NOMO-1 treated with DMSO at 0.1 percent for 48 hours (cell line): ENCODE measurements at regions not wholly inside any gene's neighbourhood (a gene's known extent, or its start where the extent isn't known, plus 50 kb on each side); places are given as distances from the start of the nearest gene placed in this dataset.

ENCODE experiments used
- DNase-seq: peaks from one replicate; lab custom pipeline; 2025; ENCODE audit not compliant: unreplicated experiment; lab: John Stamatoyannopoulos, UW

GRCh38 chr6:2505624-2506023, 245.1 kb downstream of the MYLK4 start:
- peak; percentile 14 for DNase-seq

- no peak for DNase-seq
Measured at GRCh38 chr6:2504495-2505064, 246.1 kb downstream of the MYLK4 start.

DNA sequence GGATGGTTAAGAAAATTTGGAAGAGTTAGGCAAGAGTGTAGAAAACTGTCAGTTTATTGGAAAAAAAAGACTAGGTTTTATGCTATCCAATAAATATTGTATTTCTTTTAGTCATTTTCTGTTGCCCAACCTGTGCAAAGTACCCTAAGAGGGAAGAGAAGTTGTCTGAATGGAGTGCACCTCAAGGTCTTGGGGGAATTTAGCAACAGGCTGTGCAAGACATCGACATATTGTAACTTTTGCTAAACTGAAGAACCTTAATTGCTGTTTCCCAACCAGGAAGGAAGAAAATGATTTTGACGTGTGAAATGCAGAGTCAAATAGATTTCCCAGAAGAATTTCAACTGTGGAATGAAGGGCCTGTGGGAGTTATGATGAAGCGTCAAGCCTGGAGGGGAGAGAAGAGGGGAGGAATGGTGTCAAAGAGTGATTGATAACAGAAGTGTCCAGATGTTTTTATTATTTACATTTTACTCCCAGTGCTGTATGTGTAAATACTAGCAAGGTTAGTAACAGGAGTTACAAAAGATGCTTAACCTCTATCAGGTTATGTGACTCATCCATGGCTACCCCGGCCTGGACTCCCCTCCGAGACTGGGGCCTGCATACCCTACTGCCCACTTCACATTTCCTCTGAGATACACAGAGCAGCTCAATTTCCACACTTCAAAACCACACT, 246.8 kb downstream of the MYLK4 start:
- DNase-seq, result peak; percentile 95

DNA sequence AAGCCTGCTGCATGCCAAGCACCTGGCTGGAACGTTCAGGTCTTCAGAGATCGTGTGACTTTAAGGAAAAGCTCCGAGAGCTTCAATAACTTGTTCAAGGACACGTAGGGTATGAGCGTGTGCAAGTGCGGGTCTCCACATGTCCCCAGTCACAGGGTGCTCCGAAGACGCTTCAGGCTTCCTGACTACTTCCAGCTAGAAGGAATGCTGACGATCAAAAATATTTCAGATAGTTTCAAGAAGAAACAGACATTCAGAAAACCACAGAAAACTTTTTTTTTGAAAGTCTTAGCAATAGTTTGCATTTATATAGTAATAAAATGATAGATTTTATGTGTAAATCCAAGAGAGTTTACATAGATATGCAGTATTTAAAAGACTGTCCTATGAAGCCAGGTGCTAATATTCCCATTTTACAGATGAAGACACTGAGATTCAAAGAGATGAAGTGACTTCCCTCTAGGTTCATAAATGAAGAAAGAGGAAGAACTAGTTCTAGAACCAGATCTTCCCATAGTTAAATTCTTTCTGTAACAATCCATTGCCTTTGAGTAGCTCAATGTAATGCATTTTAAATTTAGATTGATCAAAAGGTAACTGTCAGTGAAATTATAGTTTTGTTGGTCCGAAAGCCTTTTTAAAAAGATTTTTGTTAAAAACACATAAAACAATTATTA, 247.6 kb downstream of the MYLK4 start:
- peak; percentile 48 for DNase-seq

DNA sequence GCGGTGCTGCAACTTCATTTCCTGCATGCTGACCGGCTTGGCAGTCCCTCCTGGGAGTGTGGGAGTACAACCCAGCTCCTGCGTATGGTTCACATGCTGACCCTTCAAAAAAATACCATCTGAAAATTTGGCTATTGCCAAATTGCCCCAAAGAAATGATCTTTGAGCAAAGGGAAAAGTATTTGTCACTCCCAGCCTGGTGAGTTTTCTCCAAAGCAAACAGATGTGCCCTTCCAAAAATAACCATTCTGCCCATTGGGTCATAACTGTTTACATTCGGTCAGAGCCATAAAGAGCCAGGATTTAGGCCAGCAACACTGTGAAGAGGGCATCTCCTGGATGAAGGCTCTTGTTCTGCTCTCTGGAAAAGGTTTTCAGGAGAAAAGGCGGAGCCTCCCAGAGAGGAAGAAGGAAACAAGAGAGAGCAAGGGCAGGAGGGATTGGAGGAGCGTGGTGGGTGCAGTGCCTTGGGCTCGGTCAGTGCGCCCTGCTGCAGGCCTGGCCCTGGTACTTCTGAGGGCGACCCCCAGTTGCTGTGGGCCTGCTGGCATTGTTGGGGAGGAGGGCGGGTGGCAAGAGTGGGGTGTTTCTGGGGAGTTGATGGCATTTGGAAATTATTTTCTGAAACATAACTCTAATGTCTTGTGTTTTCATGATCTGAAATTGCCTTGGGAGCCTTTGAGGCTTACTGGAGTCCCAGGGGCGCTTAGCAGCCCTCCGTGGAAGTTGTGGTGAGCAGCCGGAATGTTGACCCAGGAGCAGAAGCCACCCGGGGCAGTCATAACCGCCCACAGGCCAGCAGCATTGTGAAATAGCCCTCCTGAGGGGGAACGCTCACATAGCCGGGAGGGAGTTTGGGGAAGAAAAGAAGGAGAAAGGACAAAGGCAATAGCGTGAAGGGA, 248.4 kb downstream of the MYLK4 start:
- no peak for DNase-seq

GRCh38 chr6:2497922-2498623, 252.6 kb downstream of the MYLK4 start:
- no peak for DNase-seq

GRCh38 chr6:2496291-2496690, 250.9 kb upstream of the GMDS start:
- DNase-seq, result no peak

- DNase-seq, result peak; percentile 52
Measured at GRCh38 chr6:2492686-2493523, 247.5 kb upstream of the GMDS start.

DNA sequence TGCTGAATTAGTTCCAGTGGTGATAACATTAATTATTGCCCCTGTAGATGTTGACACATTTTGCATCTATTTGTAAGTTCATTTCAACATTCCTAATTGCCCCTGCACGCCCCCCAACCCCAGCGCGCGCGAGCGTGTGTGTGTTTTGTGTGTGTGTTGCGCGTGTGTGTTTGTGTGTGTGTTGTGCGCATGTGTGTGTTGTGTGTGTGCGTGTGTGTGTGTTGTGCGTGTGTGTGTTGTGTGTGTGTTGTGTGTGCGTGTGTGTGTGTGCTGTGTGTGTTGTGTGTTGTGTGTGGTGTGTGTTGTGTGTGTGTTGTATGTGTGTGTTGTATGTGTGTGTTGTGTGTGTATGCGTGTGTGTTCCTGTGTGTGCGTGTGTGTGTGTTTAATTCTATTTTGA, 245.7 kb upstream of the GMDS start:
- DNase-seq, result no peak

GRCh38 chr6:2488578-2488977, 243.2 kb upstream of the GMDS start:
- DNase-seq, result no peak

DNA sequence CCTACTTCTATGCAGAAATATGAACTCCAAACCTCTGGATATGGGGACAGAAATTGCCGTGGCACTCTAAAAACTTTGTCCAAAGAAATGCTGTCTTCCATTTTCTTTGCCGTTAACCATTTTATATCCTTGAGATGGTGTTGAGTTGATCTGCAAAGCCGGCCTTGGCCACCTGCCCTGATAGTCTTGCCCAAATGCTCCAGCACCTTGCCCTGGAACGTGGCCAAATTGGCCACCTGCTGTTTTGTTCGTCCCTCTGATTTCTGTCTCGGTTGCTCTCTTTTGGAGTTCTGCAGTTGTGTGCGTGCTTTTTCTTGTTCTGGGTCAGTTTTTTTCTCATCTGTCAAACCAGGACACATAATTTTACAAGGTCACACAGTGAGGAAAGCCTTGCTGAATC, 239.7 kb upstream of the GMDS start:
- no peak for DNase-seq

DNA sequence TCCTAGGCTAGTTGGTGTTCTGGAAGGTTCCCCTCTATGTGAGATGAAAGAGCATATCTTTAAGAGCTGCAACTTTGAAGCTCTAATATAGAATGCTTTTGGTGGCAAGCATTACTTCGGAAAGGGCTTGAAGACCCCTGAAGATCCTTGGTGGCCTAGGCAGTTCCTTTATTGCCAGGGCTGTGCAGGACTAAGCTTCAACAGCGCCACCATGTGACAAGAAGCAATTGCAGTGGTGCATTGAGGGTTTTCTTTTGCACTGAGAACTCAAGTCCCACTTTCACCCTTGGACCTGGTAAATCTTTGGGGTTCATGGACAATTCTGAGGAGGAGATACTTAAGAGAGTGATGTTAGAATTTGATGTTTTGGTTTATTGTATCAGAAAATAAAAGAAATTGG, 237.4 kb upstream of the GMDS start:
- DNase-seq, result no peak

GRCh38 chr6:2481307-2481706, 235.9 kb upstream of the GMDS start:
- DNase-seq, result no peak

- DNase-seq, result peak; percentile 88
Measured at GRCh38 chr6:2480267-2480966, 235.0 kb upstream of the GMDS start.

DNA sequence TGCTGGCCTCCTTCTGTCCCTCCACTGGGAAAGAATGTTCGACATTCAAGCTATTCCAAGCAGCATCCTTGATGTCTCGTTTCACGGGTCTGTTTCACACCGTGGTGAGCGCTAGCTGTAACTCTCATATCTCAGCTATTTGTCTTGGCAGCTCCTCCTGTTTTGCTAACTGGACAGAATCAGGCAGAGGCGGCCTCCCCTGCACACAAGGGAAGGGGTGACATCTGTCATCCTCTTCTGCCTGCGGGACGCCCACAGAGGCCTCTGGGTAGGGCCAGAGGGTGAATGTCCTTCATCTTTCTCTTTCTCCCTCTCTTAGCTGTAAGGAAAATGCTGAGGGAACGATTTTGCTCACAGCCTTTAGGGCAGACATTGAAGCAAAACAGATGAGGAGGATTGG, 232.8 kb upstream of the GMDS start:
- no peak for DNase-seq

- no peak for DNase-seq
Measured at GRCh38 chr6:2477666-2478065, 232.3 kb upstream of the GMDS start.

DNA sequence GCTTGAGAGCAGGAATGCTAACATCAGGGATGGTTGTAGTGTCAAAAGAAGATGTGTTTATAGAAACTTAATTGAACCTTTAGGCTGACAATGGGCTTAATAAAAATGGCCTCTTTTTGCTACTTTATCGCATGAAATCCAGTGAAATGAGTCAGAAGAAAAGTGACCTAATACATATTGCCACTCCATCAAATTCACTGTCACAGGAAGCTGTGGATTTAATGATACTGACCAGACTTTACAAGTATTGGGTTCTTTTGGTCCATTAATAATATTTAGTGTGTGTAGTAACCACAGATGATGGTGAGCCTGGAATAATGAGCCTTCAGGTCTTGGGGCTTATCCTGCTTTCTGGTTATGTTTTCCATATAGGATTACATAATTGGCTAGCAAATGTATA, 231.8 kb upstream of the GMDS start:
- DNase-seq, result no peak

DNA sequence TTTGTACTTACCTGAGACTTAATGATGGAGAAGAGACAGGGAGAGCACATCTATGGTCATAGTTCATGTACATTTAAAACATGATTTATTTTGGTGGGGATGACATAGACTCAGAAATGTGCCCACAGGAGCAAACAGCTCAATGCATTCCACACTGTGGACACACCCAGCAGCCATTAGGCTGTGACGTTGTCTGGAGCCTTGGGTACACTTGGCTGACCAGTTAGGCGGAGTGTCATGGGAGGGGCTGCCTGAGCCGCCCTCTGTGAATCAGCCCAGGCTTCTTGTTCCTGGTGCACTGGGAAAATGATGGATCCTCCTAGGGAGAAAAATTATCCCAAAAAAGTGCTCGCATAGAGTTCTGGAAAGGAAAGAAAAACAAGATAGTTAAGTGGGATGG, 231.0 kb upstream of the GMDS start:
- no peak for DNase-seq

GRCh38 chr6:2471472-2471871, 226.1 kb upstream of the GMDS start:
- no peak for DNase-seq
